ENCODE measurements at regions not wholly inside any gene's neighbourhood (a gene's known extent, or its start where the extent isn't known, plus 50 kb on each side); places are given as distances from the start of the nearest gene placed in this dataset.

GRCh38 chr12:75754698-75755097 is 243.3 kb upstream of the KRR1 start:
- no TSS peak for BruUV-seq (replicated peaks)
- Histone ChIP-seq H3K79me2 (ENCODE audit: control insufficient read depth, insufficient read depth, low read length) (no peaks in the 10 kb centered on the region), H3K27ac (ENCODE audit: extremely low read depth, low read depth, low read length) (no peak overlapping the region), H3K4me1 (replicated peaks in 1 of 2; ENCODE audit: control insufficient read depth in 2 of 2, insufficient read depth in 2 of 2, low read length in 2 of 2) (no peaks in the 10 kb centered on the region), H3K9ac (ENCODE audit: insufficient read depth in 1 of 2, low read depth in 2 of 2, low read length in 2 of 2) (no peak overlapping the region), H3K9me3 (replicated peaks; ENCODE audit: control insufficient read depth, insufficient read depth, low read depth, low read length) (no peaks in the 10 kb centered on the region), H3K4me3 (no peak overlapping the region), H4K20me1 (replicated peaks; ENCODE audit: control insufficient read depth, insufficient read depth, low read length) (no peaks in the 10 kb centered on the region), H3K27me3 (ENCODE audit: control insufficient read depth in 2 of 2, insufficient read depth in 2 of 2, low read length in 2 of 2) (no peaks in the 10 kb centered on the region; a peak in 1 of 5 replicates), H3K36me3 (ENCODE audit: control insufficient read depth, insufficient read depth, low read length) (no peaks in the 10 kb centered on the region), H3K4me2 (ENCODE audit: insufficient read depth, low read length) (no peak overlapping the region), H3K9me1 (ENCODE audit: control insufficient read depth, insufficient read depth, low read length) (no peaks in the 10 kb centered on the region), H2AFZ (ENCODE audit: low read depth, low read length) (no peak overlapping the region)
- ChIA-PET CTCF (ENCODE audit: low intra/inter-chr PET ratio) (no interaction called here), POLR2A (interaction anchor here (0.9 kb wide), 1 partner anchor 244 kb away, joined by 3 read pairs; the partner anchor contains the start of gene KRR1)
- no peak for TF ChIP-seq ZNF408 (CRISPR knock-in tag; IDR thresholded peaks at IDR 0.05; ENCODE audit: low read depth)
- DNase-seq (ENCODE audit: extremely low read depth in 1 of 4, low spot score in 3 of 4) = no peak
- in situ Hi-C loops (cut with MboI) (no loop called here), intact Hi-C loops (cut with micrococcal nuclease) (no loop called here)
- no peak for ATAC-seq
- FAIRE-seq = no peak

GRCh38 chr12:75754141-75754540 is 242.7 kb upstream of the KRR1 start:
- FAIRE-seq (no peak), ATAC-seq (no peak), DNase-seq (ENCODE audit: extremely low read depth in 1 of 4, low spot score in 3 of 4) (no peak)
- H4K20me1 ChIP-seq (replicated peaks; ENCODE audit: control insufficient read depth, insufficient read depth, low read length) = no peaks in the 10 kb centered on the region
- no peaks in the 10 kb centered on the region for H3K9me3 ChIP-seq (replicated peaks; ENCODE audit: control insufficient read depth, insufficient read depth, low read depth, low read length)
- H3K36me3 ChIP-seq (ENCODE audit: control insufficient read depth, insufficient read depth, low read length) = no peaks in the 10 kb centered on the region
- intact Hi-C loops (cut with micrococcal nuclease) (no loop called here), in situ Hi-C loops (cut with MboI) (no loop called here)
- no peaks in the 10 kb centered on the region for H3K27me3 ChIP-seq (ENCODE audit: control insufficient read depth in 2 of 2, insufficient read depth in 2 of 2, low read length in 2 of 2)
- H3K9ac ChIP-seq (ENCODE audit: insufficient read depth in 1 of 2, low read depth in 2 of 2, low read length in 2 of 2) = no peak overlapping the region
- no peak overlapping the region for H2AFZ ChIP-seq (ENCODE audit: low read depth, low read length)
- H3K79me2 ChIP-seq (ENCODE audit: control insufficient read depth, insufficient read depth, low read length) = no peaks in the 10 kb centered on the region
- BruUV-seq (replicated peaks) = no TSS peak
- ChIA-PET CTCF (ENCODE audit: low intra/inter-chr PET ratio) (no interaction called here), POLR2A (interaction anchor here (0.9 kb wide), 1 partner anchor 243 kb away, joined by 3 read pairs; the partner anchor contains the start of gene KRR1)
- H3K4me3 ChIP-seq = no peak overlapping the region
- TF ChIP-seq, protein P1, sequence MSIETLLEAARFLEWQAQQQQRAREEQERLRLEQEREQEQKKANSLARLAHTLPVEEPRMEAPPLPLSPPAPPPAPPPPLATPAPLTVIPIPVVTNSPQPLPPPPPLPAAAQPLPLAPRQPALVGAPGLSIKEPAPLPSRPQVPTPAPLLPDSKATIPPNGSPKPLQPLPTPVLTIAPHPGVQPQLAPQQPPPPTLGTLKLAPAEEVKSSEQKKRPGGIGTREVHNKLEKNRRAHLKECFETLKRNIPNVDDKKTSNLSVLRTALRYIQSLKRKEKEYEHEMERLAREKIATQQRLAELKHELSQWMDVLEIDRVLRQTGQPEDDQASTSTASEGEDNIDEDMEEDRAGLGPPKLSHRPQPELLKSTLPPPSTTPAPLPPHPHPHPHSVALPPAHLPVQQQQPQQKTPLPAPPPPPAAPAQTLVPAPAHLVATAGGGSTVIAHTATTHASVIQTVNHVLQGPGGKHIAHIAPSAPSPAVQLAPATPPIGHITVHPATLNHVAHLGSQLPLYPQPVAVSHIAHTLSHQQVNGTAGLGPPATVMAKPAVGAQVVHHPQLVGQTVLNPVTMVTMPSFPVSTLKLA (conservative IDR thresholded peaks at IDR 0.05) = no peak
- no peak for TF ChIP-seq MAFG (tag; conservative IDR thresholded peaks at IDR 0.05)
- no peak for TF ChIP-seq HSF4 (CRISPR knock-in tag; IDR thresholded peaks at IDR 0.05; ENCODE audit: borderline replicate concordance)
- WGBS (ENCODE audit: insufficient coverage, low coverage, missing lambda C conversion rate) = 6% methylated on average over 1 of the region's 1 CpG
- H3K9me1 ChIP-seq (ENCODE audit: control insufficient read depth, insufficient read depth, low read length) = no peaks in the 10 kb centered on the region
- no peak overlapping the region for H3K27ac ChIP-seq (ENCODE audit: extremely low read depth, low read depth, low read length)
- H3K4me1 ChIP-seq (replicated peaks in 1 of 2; ENCODE audit: control insufficient read depth in 2 of 2, insufficient read depth in 2 of 2, low read length in 2 of 2) = no peaks in the 10 kb centered on the region
- H3K4me2 ChIP-seq (ENCODE audit: insufficient read depth, low read length) = no peak overlapping the region
